Lung (tissue), 11 donors: ENCODE measurements at regions not wholly inside any gene's neighbourhood (a gene's known extent, or its start where the extent isn't known, plus 50 kb on each side); places are given as distances from the start of the nearest gene placed in this dataset.

Source experiments
- ATAC-seq: fragments of 200-7000 bp; cut with Tn5 transposase; one replicate; pipeline ENCODE4 v1.9.1; 2020; ENCODE audit warnings: moderate number of reproducible peaks; ENCODE audit not compliant: insufficient read depth, low FRiP score
- DNase-seq, 3 donors: peaks; one replicate each; pipeline ENCODE4 v3.0.0-alpha.2; 2013 to 2017
- H3K27ac ChIP-seq, 2 donors: one replicate each; pipeline ENCODE4 v1.5.1; 2013; ENCODE audit warnings: mild to moderate bottlenecking in 2 of 2, moderate library complexity in 2 of 2, control low read depth in 1 of 2, inconsistent platforms in 1 of 2, low read depth in 1 of 2, low read length in 1 of 2
- H3K27me3 ChIP-seq, 3 donors: one replicate each; pipeline ENCODE4 v1.5.1; 2013; ENCODE audit warnings: low read length in 2 of 3; ENCODE audit not compliant: control insufficient read depth in 3 of 3, insufficient read depth in 3 of 3
- H3K36me3 ChIP-seq, 4 donors: one replicate each; pipeline ENCODE4 v1.5.1; 2013; ENCODE audit warnings: low read length in 4 of 4, mild to moderate bottlenecking in 1 of 4, moderate library complexity in 1 of 4; ENCODE audit not compliant: control insufficient read depth in 4 of 4, insufficient read depth in 4 of 4
- H3K4me1 ChIP-seq, 5 donors: one replicate each; pipeline ENCODE4 v1.5.1; 2013; ENCODE audit warnings: low read length in 5 of 5, mild to moderate bottlenecking in 2 of 5, moderate library complexity in 1 of 5; ENCODE audit not compliant: control insufficient read depth in 5 of 5, insufficient read depth in 5 of 5
- H3K4me3 ChIP-seq: one replicate; pipeline ENCODE4 v1.5.1; 2013; ENCODE audit warnings: mild to moderate bottlenecking, control low read depth, moderate library complexity
- H3K9ac ChIP-seq, 2 donors: one replicate each; pipeline ENCODE4 v1.5.1; 2013; ENCODE audit warnings: low read length in 2 of 2, control low read depth in 1 of 2; ENCODE audit not compliant: insufficient read depth in 1 of 2
- H3K9me3 ChIP-seq, 4 donors: one replicate each; pipeline ENCODE4 v1.5.1; 2013; ENCODE audit warnings: low read length in 3 of 4, mild to moderate bottlenecking in 1 of 4, moderate library complexity in 1 of 4; ENCODE audit not compliant: control insufficient read depth in 4 of 4, insufficient read depth in 3 of 4
- CTCF ChIP-seq: IDR thresholded peaks from 2 replicates; pipeline ENCODE4 v1.5.1; 2012; ENCODE audit warnings: mild to moderate bottlenecking; ENCODE audit errors: control extremely low read depth, extremely low read depth
- WGBS, 2 donors: extraction: QIAGEN DNeasy Blood & Tissue Kit; methylation state at CpG; one replicate each; pipeline ENCODE4 v1.1.7; 2013; 5-methylcytosine and 5-hydroxymethylcytosine counted together
- donor health status: control.
- donor health status: control.
- donor health status: Bipolar disorder and iron deficiency.
- donor health status: healthy.
- donor health status: DM: yes; HTN: yes; CAD: no.

- ATAC-seq: no peak
Measured at GRCh38 chr16:65353183-65353582, 231.3 kb upstream of the CDH11 start.

GRCh38 chr16:65349626-65350025 lies 227.8 kb upstream of the CDH11 start:
- Histone ChIP-seq H3K9me3 (no peaks in the 10 kb centered on the region), H3K4me1 (no peaks in the 10 kb centered on the region), H3K27me3 (no peaks in the 10 kb centered on the region), H3K4me3 (no peak overlapping the region), H3K27ac (no peak overlapping the region), H3K9ac (no peak overlapping the region), H3K36me3 (no peaks in the 10 kb centered on the region)
- ATAC-seq: no peak
- WGBS, 2 donors: 84 to 85% methylated on average over 7 of the region's 7 CpGs
- TF ChIP-seq CTCF: no peak
- no peak for DNase-seq

More at GRCh38 chr16:65353183-65353582, 231.3 kb upstream of the CDH11 start:
- Histone ChIP-seq H3K9me3 (peaks cover 0 to 6% (median 1%) of the 10 kb centered on the region in 4 donors), H3K9ac (no peak overlapping the region), H3K4me3 (no peak overlapping the region), H3K4me1 (no peaks in the 10 kb centered on the region), H3K36me3 (no peaks in the 10 kb centered on the region), H3K27ac (no peak overlapping the region), H3K27me3 (no peaks in the 10 kb centered on the region)
- 86 to 91% methylated on average over 1 of the region's 1 CpG for WGBS, 2 donors
- no peak for DNase-seq
- TF ChIP-seq CTCF: no peak

- no peaks in the 10 kb centered on the region for H3K27me3 ChIP-seq
- no peaks in the 10 kb centered on the region for H3K36me3 ChIP-seq
- H3K9me3 ChIP-seq: no peaks in the 10 kb centered on the region
- TF ChIP-seq CTCF: no peak
- ATAC-seq (no peak), DNase-seq (no peak)
- 90 to 97% methylated on average over 2 of the region's 2 CpGs for WGBS, 2 donors
- H3K4me1 ChIP-seq: peaks cover 0 to 3% (median 0%) of the 10 kb centered on the region in 5 donors
- H3K27ac ChIP-seq: no peak overlapping the region
- H3K4me3 ChIP-seq: no peak overlapping the region
- H3K9ac ChIP-seq: no peak overlapping the region
Measured at GRCh38 chr16:65343556-65343955, 221.7 kb upstream of the CDH11 start.

GRCh38 chr16:65342231-65342866 lies 220.5 kb upstream of the CDH11 start:
- Histone ChIP-seq H3K9ac (no peak overlapping the region), H3K9me3 (no peaks in the 10 kb centered on the region), H3K27ac (no peak overlapping the region), H3K4me3 (no peak overlapping the region), H3K36me3 (no peaks in the 10 kb centered on the region), H3K4me1 (peaks cover 0 to 3% (median 0%) of the 10 kb centered on the region in 5 donors), H3K27me3 (no peaks in the 10 kb centered on the region)
- DNase-seq (no peak), ATAC-seq (no peak)
- WGBS, 2 donors: 86 to 87% methylated on average over 8 of the region's 8 CpGs
- TF ChIP-seq CTCF: no peak
